SU-DHL-6 (cell line): ENCODE measurements at regions not wholly inside any gene's neighbourhood (a gene's known extent, or its start where the extent isn't known, plus 50 kb on each side); places are given as distances from the start of the nearest gene placed in this dataset.

Experiments
- EZH2phosphoT487 ChIP-seq: fragments of 200-600 bp; sonication (generic), shearing (Covaris generic); conservative IDR thresholded peaks from 2 replicates; pipeline ENCODE4 v1.6.1; 2018; ENCODE audit warnings: mild to moderate bottlenecking, antibody characterized with exemption, low read length, moderate library complexity, mixed read lengths
- TF ChIP-seq, protein P1 (sequence below): fragments of 200-600 bp; sonication (generic); IDR thresholded peaks from one replicate; pipeline ENCODE4 v1.5.1; 2017; ENCODE audit warnings: antibody characterized with exemption, mild to moderate bottlenecking, low read length, moderate library complexity; ENCODE audit not compliant: insufficient read depth, poor library complexity, severe bottlenecking

DNA sequence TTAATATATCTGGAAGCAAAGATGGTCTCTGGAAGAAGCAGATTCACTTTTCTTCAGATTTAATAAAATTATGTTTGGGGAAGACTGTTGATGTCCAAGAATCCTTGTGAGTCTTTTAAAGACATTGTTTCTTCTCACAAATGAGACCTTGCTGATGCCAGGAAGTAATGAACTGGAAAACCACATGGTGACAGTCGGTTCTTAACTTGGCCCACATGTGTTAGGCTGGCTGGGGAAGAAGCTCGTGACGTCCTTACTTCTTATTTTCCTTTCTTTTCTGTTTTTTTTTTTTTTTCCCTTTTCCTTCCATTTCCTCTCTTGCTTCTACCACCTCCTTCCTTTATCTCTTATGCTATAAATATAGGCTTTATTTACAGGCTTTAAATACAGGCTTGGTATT is 950.2 kb downstream of the BCL11B start:
- TF ChIP-seq, protein P1, sequence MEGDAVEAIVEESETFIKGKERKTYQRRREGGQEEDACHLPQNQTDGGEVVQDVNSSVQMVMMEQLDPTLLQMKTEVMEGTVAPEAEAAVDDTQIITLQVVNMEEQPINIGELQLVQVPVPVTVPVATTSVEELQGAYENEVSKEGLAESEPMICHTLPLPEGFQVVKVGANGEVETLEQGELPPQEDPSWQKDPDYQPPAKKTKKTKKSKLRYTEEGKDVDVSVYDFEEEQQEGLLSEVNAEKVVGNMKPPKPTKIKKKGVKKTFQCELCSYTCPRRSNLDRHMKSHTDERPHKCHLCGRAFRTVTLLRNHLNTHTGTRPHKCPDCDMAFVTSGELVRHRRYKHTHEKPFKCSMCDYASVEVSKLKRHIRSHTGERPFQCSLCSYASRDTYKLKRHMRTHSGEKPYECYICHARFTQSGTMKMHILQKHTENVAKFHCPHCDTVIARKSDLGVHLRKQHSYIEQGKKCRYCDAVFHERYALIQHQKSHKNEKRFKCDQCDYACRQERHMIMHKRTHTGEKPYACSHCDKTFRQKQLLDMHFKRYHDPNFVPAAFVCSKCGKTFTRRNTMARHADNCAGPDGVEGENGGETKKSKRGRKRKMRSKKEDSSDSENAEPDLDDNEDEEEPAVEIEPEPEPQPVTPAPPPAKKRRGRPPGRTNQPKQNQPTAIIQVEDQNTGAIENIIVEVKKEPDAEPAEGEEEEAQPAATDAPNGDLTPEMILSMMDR = no peak
- no peak for TF ChIP-seq EZH2phosphoT487
